DOHH2 (cell line): ENCODE measurements at regions not wholly inside any gene's neighbourhood (a gene's known extent, or its start where the extent isn't known, plus 50 kb on each side); places are given as distances from the start of the nearest gene placed in this dataset.

Source experiments
- CTCF ChIP-seq: fragments of 200-600 bp; sonication (generic); IDR thresholded peaks from one replicate; pipeline ENCODE4 v1.5.1; 2014; ENCODE audit warnings: antibody characterized with exemption, mild to moderate bottlenecking, low read depth, low read length; ENCODE audit not compliant: poor library complexity, severe bottlenecking
- EZH2phosphoT487 ChIP-seq: fragments of 200-600 bp; sonication (generic); IDR thresholded peaks from 2 replicates; pipeline ENCODE4 v1.6.1; 2017; ENCODE audit warnings: borderline replicate concordance, mild to moderate bottlenecking, antibody characterized with exemption, low read length, moderate library complexity, mixed read lengths

GRCh38 chr17:34095106-34095505 is 160.0 kb upstream of the CCL2 start:
- TF ChIP-seq CTCF (no peak), EZH2phosphoT487 (no peak)
